Left ventricle myocardium inferior (tissue), 1 donor: ENCODE measurements at regions not wholly inside any gene's neighbourhood (a gene's known extent, or its start where the extent isn't known, plus 50 kb on each side); places are given as distances from the start of the nearest gene placed in this dataset.

Source experiments
- DNase-seq: peaks from one replicate; pipeline ENCODE4 v3.0.0-alpha.2; 2020
- H3K27ac ChIP-seq: fragments of 200-600 bp; replicated peaks from 2 replicates; pipeline ENCODE4 v1.8.0; 2021
- H3K27me3 ChIP-seq: fragments of 200-600 bp; 2 replicates; pipeline ENCODE4 v1.8.0; 2021; ENCODE audit warnings: low read depth
- H3K36me3 ChIP-seq: fragments of 200-600 bp; 2 replicates; pipeline ENCODE4 v1.8.0; 2021
- H3K4me1 ChIP-seq: fragments of 200-600 bp; 2 replicates; pipeline ENCODE4 v1.8.0; 2021
- H3K4me3 ChIP-seq: fragments of 200-600 bp; 2 replicates; pipeline ENCODE4 v1.8.0; 2021; ENCODE audit warnings: mild to moderate bottlenecking, moderate library complexity
- H3K9me3 ChIP-seq: fragments of 200-600 bp; replicated peaks from 2 replicates; pipeline ENCODE4 v1.8.0; 2021
- CTCF ChIP-seq: fragments of 200-600 bp; IDR thresholded peaks from 2 replicates; pipeline ENCODE4 v1.8.0; 2021; ENCODE audit warnings: antibody characterized with exemption, mild to moderate bottlenecking, borderline replicate concordance
- intact Hi-C: fragments of 100-400 bp; cut with micrococcal nuclease; formaldehyde crosslinking; loops from one replicate; pipeline ENCODE4 v1.11.0; 2022
- donor health status: DM: no; HTN: yes; CAD: no; lungs with severe emphysema.

- no peak overlapping the region for H3K27ac ChIP-seq
- no peaks in the 10 kb centered on the region for H3K9me3 ChIP-seq
- intact Hi-C loops: no loop called here
- H3K4me1 ChIP-seq: no peaks in the 10 kb centered on the region
- no peak for TF ChIP-seq CTCF
- no peak for DNase-seq
- no peaks in the 10 kb centered on the region for H3K36me3 ChIP-seq
- no peaks in the 10 kb centered on the region for H3K27me3 ChIP-seq
- H3K4me3 ChIP-seq: no peak overlapping the region
Observed at GRCh38 chr21:16169102-16169511, 439.3 kb downstream of the USP25 start.

- no peak overlapping the region for H3K27ac ChIP-seq
- intact Hi-C loops: no loop called here
- H3K4me1 ChIP-seq: no peaks in the 10 kb centered on the region
- TF ChIP-seq CTCF: no peak
- no peaks in the 10 kb centered on the region for H3K36me3 ChIP-seq
- no peaks in the 10 kb centered on the region for H3K9me3 ChIP-seq
- H3K27me3 ChIP-seq: no peaks in the 10 kb centered on the region
- no peak for DNase-seq
- H3K4me3 ChIP-seq: no peak overlapping the region
Observed at GRCh38 chr21:16169779-16170178, 440.0 kb downstream of the USP25 start.

GRCh38 chr21:16176570-16176969, 446.8 kb downstream of the USP25 start:
- TF ChIP-seq CTCF: no peak
- no peaks in the 10 kb centered on the region for H3K36me3 ChIP-seq
- no peaks in the 10 kb centered on the region for H3K27me3 ChIP-seq
- H3K9me3 ChIP-seq: no peaks in the 10 kb centered on the region
- intact Hi-C loops: no loop called here
- DNase-seq: no peak
- no peak overlapping the region for H3K4me3 ChIP-seq
- H3K27ac ChIP-seq: peak overlapping the region; percentile 1
- H3K4me1 ChIP-seq: peaks cover 8% of the 10 kb centered on the region

- no peak overlapping the region for H3K4me3 ChIP-seq
- no peaks in the 10 kb centered on the region for H3K36me3 ChIP-seq
- TF ChIP-seq CTCF: no peak
- no peak for DNase-seq
- H3K27me3 ChIP-seq: no peaks in the 10 kb centered on the region
- H3K4me1 ChIP-seq: peaks cover 8% of the 10 kb centered on the region
- intact Hi-C loops: no loop called here
- H3K27ac ChIP-seq: no peak overlapping the region
- H3K9me3 ChIP-seq: no peaks in the 10 kb centered on the region
Observed at GRCh38 chr21:16177532-16177931, 447.8 kb downstream of the USP25 start.

- H3K27me3 ChIP-seq: no peaks in the 10 kb centered on the region
- intact Hi-C loops: no loop called here
- no peak for DNase-seq
- no peak overlapping the region for H3K4me3 ChIP-seq
- H3K27ac ChIP-seq: no peak overlapping the region
- no peak for TF ChIP-seq CTCF
- peaks cover 8% of the 10 kb centered on the region for H3K4me1 ChIP-seq
- H3K9me3 ChIP-seq: no peaks in the 10 kb centered on the region
- H3K36me3 ChIP-seq: no peaks in the 10 kb centered on the region
Observed at GRCh38 chr21:16179773-16180172, 450.0 kb downstream of the USP25 start.

GRCh38 chr21:16180614-16181013, 450.8 kb downstream of the USP25 start:
- Histone ChIP-seq H3K27ac (peak overlapping the region; percentile 16), H3K27me3 (no peaks in the 10 kb centered on the region), H3K4me1 (peaks cover 8% of the 10 kb centered on the region), H3K36me3 (no peaks in the 10 kb centered on the region), H3K4me3 (no peak overlapping the region), H3K9me3 (no peaks in the 10 kb centered on the region)
- DNase-seq: no peak
- TF ChIP-seq CTCF: no peak
- intact Hi-C loops: no loop called here
